A673 (cell line): ENCODE measurements at regions not wholly inside any gene's neighbourhood (a gene's known extent, or its start where the extent isn't known, plus 50 kb on each side); places are given as distances from the start of the nearest gene placed in this dataset.

Experiments
- BruUV-seq: library from RNA; stranded (reverse); fragments of 400-500 nt; replicated peaks from 2 replicates; lab custom pipeline; 2021; lab: Mats Ljungman, UMichigan
- CTCF ChIA-PET: fragments of 300-600 bp; sonication (Branson Sonifier 250); formaldehyde crosslinking; loops from one replicate; lab custom pipeline; 2022; ENCODE audit warnings: antibody characterized with exemption; lab: Charles Lee
- POLR2A ChIA-PET: fragments of 300-600 bp; sonication (Branson Sonifier 250); formaldehyde crosslinking; loops from one replicate; lab custom pipeline; 2022; ENCODE audit warnings: antibody characterized with exemption; ENCODE audit not compliant: low non-redundant PET; lab: Charles Lee
- DNase-seq: peaks from one replicate; pipeline ENCODE4 v3.0.0-alpha.2; 2015; ENCODE audit warnings: low spot score
- H3K27ac ChIP-seq: fragments of 200-600 bp; sonication (generic); 2 replicates; pipeline ENCODE4 v1.5.1; 2016; ENCODE audit warnings: mixed run types, low read depth, mild to moderate bottlenecking, mixed read lengths, antibody characterized with exemption, low read length; ENCODE audit not compliant: poor library complexity, severe bottlenecking
- H3K27me3 ChIP-seq: fragments of 200-600 bp; sonication (generic); replicated peaks from 2 replicates; pipeline ENCODE4 v1.6.1; 2017; ENCODE audit warnings: mixed run types, low read depth, mild to moderate bottlenecking, mixed read lengths, antibody characterized with exemption, low read length; ENCODE audit not compliant: insufficient read depth, poor library complexity
- H3K36me3 ChIP-seq: fragments of 200-600 bp; sonication (generic); 2 replicates; pipeline ENCODE4 v1.6.1; 2016; ENCODE audit warnings: mixed run types, mild to moderate bottlenecking, mixed read lengths, antibody characterized with exemption, low read length; ENCODE audit not compliant: insufficient read depth, poor library complexity, severe bottlenecking
- H3K4me1 ChIP-seq: fragments of 200-600 bp; sonication (generic); 2 replicates; pipeline ENCODE4 v1.6.1; 2017; ENCODE audit warnings: mixed run types, mild to moderate bottlenecking, mixed read lengths, antibody characterized with exemption, low read length; ENCODE audit not compliant: insufficient read depth, poor library complexity, severe bottlenecking
- H3K4me3 ChIP-seq: fragments of 200-600 bp; sonication (generic); 2 replicates; pipeline ENCODE4 v1.5.1; 2016; ENCODE audit warnings: low read depth, mixed run types, mild to moderate bottlenecking, mixed read lengths, low read length; ENCODE audit not compliant: poor library complexity, severe bottlenecking
- H3K9me3 ChIP-seq: fragments of 200-600 bp; sonication (generic); 2 replicates; pipeline ENCODE4 v1.6.1; 2016; ENCODE audit warnings: mixed run types, low read depth, mild to moderate bottlenecking, mixed read lengths, antibody characterized with exemption, low read length; ENCODE audit not compliant: poor library complexity, severe bottlenecking
- EZH2 ChIP-seq: fragments of 200-600 bp; sonication (generic); IDR thresholded peaks from 2 replicates; pipeline ENCODE4 v1.6.1; 2017; ENCODE audit warnings: borderline replicate concordance, low read depth, mild to moderate bottlenecking, mixed read lengths, antibody characterized with exemption, low read length; ENCODE audit not compliant: poor library complexity, severe bottlenecking
- intact Hi-C: fragments of 100-400 bp; cut with micrococcal nuclease; formaldehyde crosslinking; loops from one replicate; pipeline ENCODE4 v1.10.0; 2022; ENCODE audit not compliant: unreplicated experiment
- TF ChIP-seq, protein P1 (sequence below): fragments of 300-800, 200-600 bp; sonication (generic); conservative IDR thresholded peaks from 2 replicates; pipeline ENCODE4 v1.5.1; 2017; ENCODE audit warnings: low read depth, mild to moderate bottlenecking, antibody characterized with exemption, low read length, moderate library complexity, mixed read lengths

GRCh38 chr9:88829276-88829675 lies 162.0 kb upstream of the S1PR3 start:
- BruUV-seq: no TSS peak
- TF ChIP-seq, protein P1, sequence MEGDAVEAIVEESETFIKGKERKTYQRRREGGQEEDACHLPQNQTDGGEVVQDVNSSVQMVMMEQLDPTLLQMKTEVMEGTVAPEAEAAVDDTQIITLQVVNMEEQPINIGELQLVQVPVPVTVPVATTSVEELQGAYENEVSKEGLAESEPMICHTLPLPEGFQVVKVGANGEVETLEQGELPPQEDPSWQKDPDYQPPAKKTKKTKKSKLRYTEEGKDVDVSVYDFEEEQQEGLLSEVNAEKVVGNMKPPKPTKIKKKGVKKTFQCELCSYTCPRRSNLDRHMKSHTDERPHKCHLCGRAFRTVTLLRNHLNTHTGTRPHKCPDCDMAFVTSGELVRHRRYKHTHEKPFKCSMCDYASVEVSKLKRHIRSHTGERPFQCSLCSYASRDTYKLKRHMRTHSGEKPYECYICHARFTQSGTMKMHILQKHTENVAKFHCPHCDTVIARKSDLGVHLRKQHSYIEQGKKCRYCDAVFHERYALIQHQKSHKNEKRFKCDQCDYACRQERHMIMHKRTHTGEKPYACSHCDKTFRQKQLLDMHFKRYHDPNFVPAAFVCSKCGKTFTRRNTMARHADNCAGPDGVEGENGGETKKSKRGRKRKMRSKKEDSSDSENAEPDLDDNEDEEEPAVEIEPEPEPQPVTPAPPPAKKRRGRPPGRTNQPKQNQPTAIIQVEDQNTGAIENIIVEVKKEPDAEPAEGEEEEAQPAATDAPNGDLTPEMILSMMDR: no peak
- no peak for TF ChIP-seq EZH2
- ChIA-PET POLR2A (no interaction called here), CTCF (no interaction called here)
- Histone ChIP-seq H3K4me1 (peaks cover 16% of the 10 kb centered on the region), H3K27ac (no peak overlapping the region), H3K9me3 (no peaks in the 10 kb centered on the region), H3K4me3 (no peak overlapping the region), H3K27me3 (no peaks in the 10 kb centered on the region), H3K36me3 (no peaks in the 10 kb centered on the region)
- intact Hi-C loops: no loop called here
- no peak for DNase-seq

- DNase-seq: no peak
- CTCF ChIA-PET: no interaction called here
- TF ChIP-seq, protein P1: no peak
- H3K9me3 ChIP-seq: no peaks in the 10 kb centered on the region
- no TSS peak for BruUV-seq
- POLR2A ChIA-PET: no interaction called here
- intact Hi-C loops: loop anchor here (10.0 kb wide), 1 partner anchor 167 kb away; no protein-coding TSS in a partner anchor
- H3K4me3 ChIP-seq: no peak overlapping the region
- H3K27ac ChIP-seq: no peak overlapping the region
- no peaks in the 10 kb centered on the region for H3K36me3 ChIP-seq
- H3K4me1 ChIP-seq: peaks cover 38% of the 10 kb centered on the region
- no peaks in the 10 kb centered on the region for H3K27me3 ChIP-seq
These were observed 159.4 kb upstream of the S1PR3 start for GRCh38 chr9:88831713-88832407.

DNA sequence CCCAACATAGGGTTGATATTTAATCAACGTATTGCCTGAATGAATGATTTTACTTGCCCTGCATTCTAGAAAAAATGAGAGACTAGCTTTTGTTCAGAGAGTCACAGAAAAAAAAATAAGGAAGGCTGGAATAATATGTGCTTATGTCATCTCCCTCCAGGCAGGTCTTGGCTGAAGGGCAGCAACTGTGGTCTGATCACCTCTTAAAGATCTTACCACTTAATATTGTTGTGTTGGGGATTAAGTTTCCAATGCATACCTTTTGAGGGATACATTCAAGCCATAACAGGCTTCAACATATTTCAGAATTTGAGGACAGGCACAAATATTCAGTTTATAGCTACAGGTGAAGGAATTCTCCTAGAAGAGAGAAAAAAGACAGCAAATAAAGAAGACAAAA lies 157.3 kb upstream of the S1PR3 start:
- H3K36me3 ChIP-seq: no peaks in the 10 kb centered on the region
- intact Hi-C loops: loop anchor here (10.0 kb wide), 1 partner anchor 169 kb away; no protein-coding TSS in a partner anchor
- ChIA-PET CTCF (no interaction called here), POLR2A (no interaction called here)
- no peak for TF ChIP-seq EZH2
- TF ChIP-seq, protein P1: no peak
- H3K4me3 ChIP-seq: no peak overlapping the region
- no peak overlapping the region for H3K27ac ChIP-seq
- DNase-seq: no peak
- H3K9me3 ChIP-seq: no peaks in the 10 kb centered on the region
- peaks cover 40% of the 10 kb centered on the region for H3K4me1 ChIP-seq
- no peaks in the 10 kb centered on the region for H3K27me3 ChIP-seq
- BruUV-seq: no TSS peak
